CD14-positive monocyte (primary cell): ENCODE measurements at regions not wholly inside any gene's neighbourhood (a gene's known extent, or its start where the extent isn't known, plus 50 kb on each side); places are given as distances from the start of the nearest gene placed in this dataset.

Experiments used
- DNase-seq, 3 donors: peaks; one replicate each; pipeline ENCODE4 v3.0.0-alpha.2; 2011 to 2022
- H2AFZ ChIP-seq: 2 replicates; pipeline ENCODE4 v1.6.0; 2012; ENCODE audit warnings: mild to moderate bottlenecking, low read depth, low read length, inconsistent platforms; ENCODE audit not compliant: insufficient read depth, poor library complexity, severe bottlenecking
- H3K27ac ChIP-seq, 2 donors: 1 replicate in 1 of 2; 2 replicates in 1 of 2; pipeline ENCODE4 v1.5.1; 2012 to 2013; ENCODE audit warnings: low read length in 2 of 2, control low read depth in 1 of 2, inconsistent platforms in 1 of 2, low read depth in 1 of 2, mild to moderate bottlenecking in 1 of 2
- H3K27me3 ChIP-seq, 2 donors: one replicate each; pipeline versions ENCODE4 v1.6.0 to v1.6.1; 2011 to 2013; ENCODE audit warnings: low read length in 2 of 2; ENCODE audit not compliant: control insufficient read depth in 2 of 2, insufficient read depth in 2 of 2
- H3K36me3 ChIP-seq, 2 donors: replicated peaks in 1 of 2; 1 replicate in 1 of 2; 2 replicates in 1 of 2; pipeline versions ENCODE4 v1.5.1 to v1.6.1; 2012 to 2013; ENCODE audit warnings: low read length in 2 of 2, control low read depth in 1 of 2, inconsistent platforms in 1 of 2, mild to moderate bottlenecking in 1 of 2; ENCODE audit not compliant: insufficient read depth in 2 of 2, control insufficient read depth in 1 of 2
- H3K4me1 ChIP-seq, 2 donors: 1 replicate in 1 of 2; 2 replicates in 1 of 2; pipeline versions ENCODE4 v1.5.1 to v1.6.1; 2012 to 2013; ENCODE audit warnings: low read length in 2 of 2, control low read depth in 1 of 2, inconsistent platforms in 1 of 2, mild to moderate bottlenecking in 1 of 2, moderate library complexity in 1 of 2; ENCODE audit not compliant: insufficient read depth in 2 of 2, control insufficient read depth in 1 of 2
- H3K4me2 ChIP-seq: replicated peaks from 2 replicates; pipeline ENCODE3; 2012; ENCODE audit warnings: low read length, moderate library complexity, mild to moderate bottlenecking; ENCODE audit not compliant: poor library complexity, severe bottlenecking; ENCODE audit errors: extremely low read depth
- H3K4me3 ChIP-seq, 3 experiments: fragments of 200-600 bp in 1 of 3; sonication (generic) in 1 of 3; replicated peaks in 1 of 3; 1 replicate in 2 of 3; 2 replicates in 1 of 3; pipeline ENCODE4 v1.5.1; 2011 to 2013; ENCODE audit warnings: low read length in 3 of 3, mild to moderate bottlenecking in 3 of 3, control low read depth in 2 of 3, low read depth in 2 of 3, inconsistent platforms in 1 of 3, moderate library complexity in 1 of 3
- H3K79me2 ChIP-seq: 2 replicates; pipeline ENCODE4 v1.6.0; 2012; ENCODE audit warnings: mild to moderate bottlenecking, control low read depth, inconsistent platforms, low read length, moderate library complexity; ENCODE audit not compliant: insufficient read depth
- H3K9ac ChIP-seq: 2 replicates; pipeline ENCODE4 v1.6.0; 2017; ENCODE audit warnings: low read length, mild to moderate bottlenecking; ENCODE audit not compliant: insufficient read depth, poor library complexity, severe bottlenecking
- H3K9me3 ChIP-seq, 2 donors: replicated peaks in 1 of 2; 1 replicate in 1 of 2; 2 replicates in 1 of 2; pipeline versions ENCODE4 v1.5.1 to v1.6.1; 2012 to 2013; ENCODE audit warnings: low read length in 2 of 2, control low read depth in 1 of 2; ENCODE audit not compliant: control insufficient read depth in 1 of 2, insufficient read depth in 1 of 2
- H4K20me1 ChIP-seq: 2 replicates; pipeline ENCODE4 v1.6.0; 2012; ENCODE audit warnings: mild to moderate bottlenecking, low read length, control low read depth, moderate library complexity; ENCODE audit not compliant: insufficient read depth
- H3K27ac Mint-ChIP-seq, 7 donors: one replicate each; pipeline ENCODE4 v1.8.0; 2020; ENCODE audit warnings: mild to moderate bottlenecking in 7 of 7, mixed read lengths in 7 of 7, moderate library complexity in 6 of 7, inconsistent platforms in 2 of 7
- H3K27me3 Mint-ChIP-seq, 3 donors: one replicate each; pipeline ENCODE4 v1.8.0; 2021 to 2022; ENCODE audit warnings: low read depth in 3 of 3, mild to moderate bottlenecking in 3 of 3, mixed read lengths in 3 of 3, moderate library complexity in 3 of 3, inconsistent platforms in 1 of 3
- H3K36me3 Mint-ChIP-seq, 2 donors: one replicate each; pipeline ENCODE4 v1.8.0; 2020; ENCODE audit warnings: mixed read lengths in 2 of 2, inconsistent platforms in 1 of 2, mild to moderate bottlenecking in 1 of 2
- H3K4me1 Mint-ChIP-seq: one replicate; pipeline ENCODE4 v1.8.0; 2020; ENCODE audit warnings: mild to moderate bottlenecking, mixed read lengths
- H3K4me3 Mint-ChIP-seq, 2 donors: one replicate each; pipeline ENCODE4 v1.8.0; 2020; ENCODE audit warnings: mild to moderate bottlenecking in 2 of 2, mixed read lengths in 2 of 2, moderate library complexity in 1 of 2
- H3K9me3 Mint-ChIP-seq, 7 donors: one replicate each; pipeline ENCODE4 v1.8.0; 2020 to 2022; ENCODE audit warnings: mixed read lengths in 7 of 7, mild to moderate bottlenecking in 6 of 7, moderate library complexity in 6 of 7, inconsistent platforms in 2 of 7
- WGBS: methylation state at CpG from one replicate; pipeline ENCODE4 v1.1.5; 2013; ENCODE audit warnings: missing lambda C conversion rate; ENCODE audit not compliant: insufficient coverage; 5-methylcytosine and 5-hydroxymethylcytosine counted together
- intact Hi-C, 2 donors: fragments of 100-400 bp; cut with micrococcal nuclease; formaldehyde crosslinking; loops; one replicate each; pipeline versions ENCODE4 v1.15.0 to v1.15.1; 2023
- TF ChIP-seq, protein P1 (sequence below): fragments of 200-600 bp; IDR thresholded peaks from one replicate; pipeline ENCODE4 v1.8.0; 2022; ENCODE audit warnings: antibody characterized with exemption, mild to moderate bottlenecking

DNA sequence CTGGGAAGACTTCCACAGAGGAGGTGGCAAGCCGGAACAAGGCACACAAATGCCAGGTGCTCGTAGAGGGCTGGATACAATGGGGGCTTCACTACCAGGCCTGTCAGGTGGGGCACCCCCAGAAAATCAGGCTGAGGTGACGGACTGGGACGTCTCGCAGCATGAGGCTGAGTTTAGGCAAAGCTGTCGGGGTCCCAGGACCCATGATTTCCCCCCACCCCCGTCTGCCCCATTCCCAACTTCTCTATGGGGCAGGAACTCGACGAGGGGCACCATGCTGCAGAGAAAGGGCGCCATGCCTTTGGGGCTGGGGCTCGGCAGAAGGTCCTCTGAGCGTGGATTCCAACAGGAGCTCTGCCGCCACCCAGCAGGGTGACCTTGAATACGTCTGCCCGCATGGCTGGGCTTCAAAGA is 65.7 kb upstream of the HES1 start:
- Mint-ChIP-seq H3K27me3 (peaks cover 27 to 47% (median 28%) of the 10 kb centered on the region in 3 donors), H3K4me3 (peak overlapping the region; percentile 72 to 84), H3K36me3 (peaks cover 6 to 9% of the 10 kb centered on the region in 2 donors), H3K27ac (peak overlapping the region in 6 of 7 donors; percentile 81 to 92 (median 84)), H3K9me3 (peaks cover 0 to 19% (median 8%) of the 10 kb centered on the region in 7 donors), H3K4me1 (peaks cover 38% of the 10 kb centered on the region)
- H4K20me1 ChIP-seq: no peaks in the 10 kb centered on the region
- H3K27me3 ChIP-seq: peaks cover 15 to 22% of the 10 kb centered on the region in 2 donors
- WGBS: 56% methylated on average over 15 of the region's 15 CpGs
- DNase-seq: no peak
- TF ChIP-seq, protein P1, sequence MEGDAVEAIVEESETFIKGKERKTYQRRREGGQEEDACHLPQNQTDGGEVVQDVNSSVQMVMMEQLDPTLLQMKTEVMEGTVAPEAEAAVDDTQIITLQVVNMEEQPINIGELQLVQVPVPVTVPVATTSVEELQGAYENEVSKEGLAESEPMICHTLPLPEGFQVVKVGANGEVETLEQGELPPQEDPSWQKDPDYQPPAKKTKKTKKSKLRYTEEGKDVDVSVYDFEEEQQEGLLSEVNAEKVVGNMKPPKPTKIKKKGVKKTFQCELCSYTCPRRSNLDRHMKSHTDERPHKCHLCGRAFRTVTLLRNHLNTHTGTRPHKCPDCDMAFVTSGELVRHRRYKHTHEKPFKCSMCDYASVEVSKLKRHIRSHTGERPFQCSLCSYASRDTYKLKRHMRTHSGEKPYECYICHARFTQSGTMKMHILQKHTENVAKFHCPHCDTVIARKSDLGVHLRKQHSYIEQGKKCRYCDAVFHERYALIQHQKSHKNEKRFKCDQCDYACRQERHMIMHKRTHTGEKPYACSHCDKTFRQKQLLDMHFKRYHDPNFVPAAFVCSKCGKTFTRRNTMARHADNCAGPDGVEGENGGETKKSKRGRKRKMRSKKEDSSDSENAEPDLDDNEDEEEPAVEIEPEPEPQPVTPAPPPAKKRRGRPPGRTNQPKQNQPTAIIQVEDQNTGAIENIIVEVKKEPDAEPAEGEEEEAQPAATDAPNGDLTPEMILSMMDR: no peak
- peak overlapping the region; percentile 26 for H3K9ac ChIP-seq
- peak overlapping the region; percentile 80 for H3K4me2 ChIP-seq
- H2AFZ ChIP-seq: peak overlapping the region; percentile 69
- H3K4me1 ChIP-seq: peaks cover 26 to 33% of the 10 kb centered on the region in 2 donors
- no peaks in the 10 kb centered on the region for H3K9me3 ChIP-seq
- no peaks in the 10 kb centered on the region for H3K36me3 ChIP-seq
- no peak overlapping the region for H3K27ac ChIP-seq
- no peaks in the 10 kb centered on the region for H3K79me2 ChIP-seq
- peak overlapping the region in 2 of 3 experiments; percentile 10 to 73 for H3K4me3 ChIP-seq
- intact Hi-C loops: loop anchor here (2.0 to 5.0 kb wide), 3 partner anchors 19 to 67 kb away; partner anchors contain the start of gene HES1 (in 2 of the 2)

GRCh38 chr3:194070634-194071409 is 65.1 kb upstream of the HES1 start:
- H3K36me3 ChIP-seq: no peaks in the 10 kb centered on the region
- intact Hi-C loops: loop anchor here (2.0 to 5.0 kb wide), 3 partner anchors 18 to 66 kb away; partner anchors contain the start of gene HES1 (in 2 of the 2)
- TF ChIP-seq, protein P1: no peak
- Mint-ChIP-seq H3K4me3 (peak overlapping the region; percentile 72 to 80), H3K36me3 (peaks cover 6 to 9% of the 10 kb centered on the region in 2 donors), H3K9me3 (peaks cover 0 to 19% (median 8%) of the 10 kb centered on the region in 7 donors), H3K4me1 (peaks cover 38% of the 10 kb centered on the region), H3K27ac (peak overlapping the region in 6 of 7 donors; percentile 40 to 90 (median 72)), H3K27me3 (peaks cover 27 to 47% (median 28%) of the 10 kb centered on the region in 3 donors)
- H3K4me1 ChIP-seq: peaks cover 26 to 33% of the 10 kb centered on the region in 2 donors
- no peaks in the 10 kb centered on the region for H3K79me2 ChIP-seq
- WGBS: under 1% methylated on average over 83 of the region's 84 CpGs
- no peak overlapping the region for H3K27ac ChIP-seq
- H3K4me3 ChIP-seq: peak overlapping the region; percentile 5 to 73 (median 10)
- H2AFZ ChIP-seq: peak overlapping the region; percentile 69
- DNase-seq: peak; percentile 79 to 89 (median 87)
- peak overlapping the region; percentile 26 for H3K9ac ChIP-seq
- H3K27me3 ChIP-seq: peaks cover 16 to 22% of the 10 kb centered on the region in 2 donors
- peak overlapping the region; percentile 80 for H3K4me2 ChIP-seq
- H4K20me1 ChIP-seq: no peaks in the 10 kb centered on the region
- no peaks in the 10 kb centered on the region for H3K9me3 ChIP-seq
